DMS153 treated with DMSO at 0.1 percent for 48 hours (cell line): ENCODE measurements at regions not wholly inside any gene's neighbourhood (a gene's known extent, or its start where the extent isn't known, plus 50 kb on each side); places are given as distances from the start of the nearest gene placed in this dataset.
"Not testable (repeated sequence)": the region's sequence is repeated elsewhere in the genome, so short reads cannot be mapped to it uniquely, and the experiment has no call there.

ENCODE experiments used
- DNase-seq: peaks from one replicate; lab custom pipeline; 2025; ENCODE audit not compliant: unreplicated experiment; lab: John Stamatoyannopoulos, UW

DNA sequence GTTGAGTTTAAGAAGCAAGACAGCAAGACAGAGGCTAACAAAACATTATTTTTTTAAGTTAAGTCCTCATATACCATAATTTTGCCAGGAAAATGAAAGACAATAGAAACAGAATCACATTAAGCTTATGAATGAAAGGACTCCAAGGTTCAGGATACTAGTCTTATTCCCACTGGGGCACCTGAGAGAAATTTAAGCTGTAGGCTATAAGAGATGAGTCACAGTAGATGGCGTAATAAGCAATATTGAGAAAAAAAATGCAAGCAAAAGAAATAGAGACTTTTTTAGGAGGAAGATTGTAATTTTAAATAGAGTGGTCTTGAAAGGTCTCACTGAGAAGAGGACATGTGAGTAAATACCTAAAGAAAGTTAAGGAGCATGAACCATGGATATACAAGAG, 57.1 kb upstream of the KIF2B start:
- no peak for DNase-seq

- DNase-seq, result no peak
These were observed 57.6 kb upstream of the KIF2B start for GRCh38 chr17:53765129-53765528.

DNA sequence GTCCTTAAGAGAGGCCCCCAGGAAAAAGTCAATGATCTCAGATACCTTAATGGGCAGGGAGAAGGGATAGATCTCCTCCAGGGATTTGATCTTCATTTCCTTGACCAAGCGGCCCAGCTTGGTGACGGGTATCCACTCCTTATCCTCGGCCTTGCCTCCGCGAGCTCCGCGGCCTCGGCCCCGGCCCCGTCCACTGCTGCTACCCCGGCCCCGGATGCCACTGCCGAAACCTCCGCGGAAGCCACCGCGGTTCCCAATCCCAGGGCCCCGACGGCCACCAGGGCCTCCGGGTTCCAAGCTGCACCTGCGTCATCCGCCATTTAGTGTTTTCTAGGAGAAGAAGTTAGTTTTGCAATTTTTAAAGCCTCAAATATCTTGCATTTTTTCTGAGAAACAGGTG, 65.2 kb upstream of the KIF2B start:
- DNase-seq, result no peak

DNA sequence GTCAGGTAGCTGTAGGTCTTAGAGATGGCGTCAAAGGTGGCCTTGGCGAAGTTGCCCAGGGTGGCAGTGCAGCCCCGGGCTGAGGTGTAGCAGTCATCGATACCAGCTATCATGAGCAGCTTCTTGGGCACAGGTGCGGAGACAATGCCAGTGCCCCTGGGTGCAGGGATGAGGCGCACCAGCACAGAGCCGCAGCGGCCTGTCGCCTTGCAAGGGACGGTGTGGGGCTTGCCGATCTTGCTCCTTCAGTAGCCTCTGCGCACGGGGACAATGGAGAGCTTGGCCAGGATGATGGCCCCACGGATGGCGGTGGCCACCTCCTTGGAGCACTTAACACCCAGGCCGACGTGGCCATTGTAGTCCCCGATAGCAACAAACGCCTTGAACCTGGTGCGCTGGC, 65.6 kb upstream of the KIF2B start:
- not testable (repeated sequence) for DNase-seq

DNA sequence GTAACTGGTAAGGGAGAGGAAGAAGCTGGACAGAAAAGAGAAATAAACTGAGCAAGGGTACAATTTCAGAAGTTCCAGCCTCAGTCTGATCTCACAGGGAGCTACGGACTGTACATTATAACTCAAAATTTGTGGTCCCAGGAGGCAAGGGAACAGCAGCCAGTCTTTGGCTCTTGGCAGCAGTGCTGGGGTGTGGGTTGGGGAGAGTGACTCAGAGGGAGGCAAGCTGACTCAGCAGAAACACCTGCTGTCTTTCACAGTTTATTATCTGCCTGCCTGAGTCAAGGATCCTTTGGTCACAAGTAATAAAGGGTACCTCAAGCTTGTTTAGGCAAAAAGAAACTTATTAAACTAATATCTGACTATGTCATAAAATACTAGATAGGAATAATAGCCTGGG, 73.5 kb upstream of the KIF2B start:
- no peak for DNase-seq

GRCh38 chr17:53748159-53748820, 74.4 kb upstream of the KIF2B start:
- DNase-seq, result not testable (repeated sequence)

DNA sequence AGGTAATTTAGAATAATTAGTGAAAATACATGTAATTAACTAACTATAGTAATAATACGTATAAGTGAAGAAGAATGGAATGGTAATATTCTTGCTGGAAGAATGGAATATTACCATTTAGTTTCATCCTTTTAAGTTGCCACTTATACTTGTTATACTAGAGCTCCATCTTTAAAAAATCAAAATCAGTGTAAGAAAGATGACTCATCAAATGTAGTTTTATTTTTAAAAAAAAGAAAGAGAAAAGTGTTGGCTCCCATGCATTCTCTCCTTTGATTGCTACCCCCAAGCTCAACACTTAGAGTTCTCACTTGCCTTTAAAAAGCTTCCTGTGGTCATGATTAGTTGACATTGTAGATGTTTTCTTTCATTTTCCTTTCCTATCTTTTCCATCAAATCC, 82.4 kb upstream of the KIF2B start:
- no peak for DNase-seq

DNA sequence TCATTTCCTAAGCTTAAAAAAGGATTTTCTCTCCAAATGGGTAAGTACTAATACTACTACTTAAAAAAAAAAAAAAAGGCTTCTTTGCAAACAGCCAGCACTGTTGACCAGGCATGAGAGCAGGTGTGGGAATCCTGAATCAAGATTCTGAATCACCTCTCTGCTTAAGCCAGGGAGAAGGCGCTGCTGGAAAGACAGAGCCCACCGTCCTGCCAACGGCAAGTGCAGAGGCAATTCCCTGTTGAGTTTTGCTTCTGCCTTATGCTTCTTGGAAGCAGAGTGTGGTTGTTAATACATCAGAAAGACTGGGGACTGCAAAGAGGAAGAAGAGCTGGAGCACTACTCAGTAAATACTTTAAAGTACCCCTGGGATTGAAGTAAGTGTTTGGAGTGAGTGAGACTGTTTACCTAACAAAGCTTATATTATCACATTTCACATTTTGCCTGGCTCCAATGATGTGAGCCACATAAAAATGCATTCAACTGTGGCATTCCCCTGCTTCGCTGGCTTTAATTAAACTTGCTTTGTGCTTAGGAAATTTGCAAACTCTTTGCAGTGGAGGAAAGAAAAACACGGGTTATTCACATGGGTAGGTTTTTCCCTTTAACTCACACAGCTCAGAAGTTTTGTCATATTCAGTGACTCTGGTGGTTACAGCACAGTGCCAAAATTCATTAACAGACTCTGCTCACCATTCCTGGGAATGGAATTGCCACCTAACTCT, 86.0 kb upstream of the KIF2B start:
- no peak for DNase-seq

DNA sequence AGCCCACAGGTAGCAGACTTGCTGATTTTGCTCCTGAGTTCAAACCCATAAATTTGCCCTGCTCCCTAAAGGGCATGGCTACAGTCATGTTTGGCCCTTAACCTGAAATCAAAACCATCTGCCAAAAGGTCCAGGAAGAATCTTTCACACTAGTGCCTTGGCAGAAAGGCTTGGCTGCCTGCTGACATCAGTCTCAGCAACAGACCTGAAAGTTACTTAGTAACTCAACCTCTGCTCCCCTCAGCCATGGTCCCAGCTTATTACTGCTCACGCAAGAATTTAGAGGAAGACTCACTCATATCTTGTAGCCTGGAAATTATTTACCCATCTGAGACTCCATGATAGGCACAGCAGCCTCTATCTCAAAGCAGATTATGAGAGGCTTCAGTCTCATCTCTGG, 98.0 kb upstream of the KIF2B start:
- no peak for DNase-seq

DNA sequence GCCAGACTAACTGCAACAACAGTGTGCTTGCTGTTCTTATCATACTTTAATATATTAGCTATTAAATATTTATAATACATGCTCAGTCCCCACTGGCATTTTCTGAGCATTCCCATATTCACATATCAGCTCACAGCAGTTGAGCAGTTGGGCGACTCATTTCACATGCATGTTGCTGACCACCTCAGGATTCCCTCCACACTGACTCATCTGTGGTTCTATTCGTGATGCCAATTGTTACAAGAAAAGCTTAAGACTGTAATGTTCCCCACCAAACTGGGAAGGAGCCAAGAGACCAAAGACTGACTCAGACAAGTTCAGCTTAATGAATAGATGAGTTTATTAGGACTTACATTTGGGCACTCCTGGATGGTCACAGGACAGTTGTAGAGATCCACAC, 100.3 kb upstream of the KIF2B start:
- DNase-seq, result no peak

DNA sequence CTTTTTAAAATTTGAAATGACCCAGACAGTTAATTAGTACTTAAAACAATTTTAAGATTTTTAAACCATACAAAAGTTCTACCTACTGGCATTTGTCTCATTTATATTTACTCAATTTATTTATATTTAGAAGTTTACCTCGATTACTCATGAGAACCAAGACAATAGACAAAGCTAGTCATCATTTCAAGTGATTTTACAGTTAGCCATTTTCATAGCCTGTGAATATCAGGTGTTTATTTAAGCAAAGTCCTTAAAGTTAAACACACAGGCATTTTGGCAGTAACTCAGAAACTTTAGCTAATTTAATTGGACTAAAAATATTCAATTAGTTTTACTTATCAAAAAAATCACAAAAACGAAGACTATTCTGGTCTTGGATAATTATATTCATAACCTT, 101.6 kb upstream of the KIF2B start:
- no peak for DNase-seq

DNA sequence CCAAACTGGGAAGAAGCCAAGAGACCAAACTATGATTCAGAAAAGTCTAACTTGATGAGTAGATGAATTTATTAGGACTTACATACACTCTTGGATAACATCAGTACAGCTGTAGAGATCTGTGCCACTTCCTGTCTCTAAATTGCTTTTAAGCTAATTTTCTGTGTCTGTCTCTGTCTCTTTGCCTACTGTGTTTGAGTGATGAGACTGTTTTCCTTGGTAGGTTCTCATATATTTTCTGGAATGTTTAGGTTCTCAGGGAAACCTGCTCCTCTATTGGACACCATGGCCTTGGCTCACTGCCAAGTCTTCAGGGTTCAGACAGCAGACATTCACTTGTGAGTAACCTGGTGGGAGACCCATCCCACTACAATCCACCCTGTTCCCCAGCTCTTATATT, 103.5 kb upstream of the KIF2B start:
- DNase-seq, result no peak

- DNase-seq, result no peak
These were observed 115.2 kb upstream of the KIF2B start for GRCh38 chr17:53707566-53707965.

GRCh38 chr17:53696286-53696685, 126.4 kb upstream of the KIF2B start:
- DNase-seq, result no peak

GRCh38 chr17:53687324-53687723, 135.4 kb upstream of the KIF2B start:
- no peak for DNase-seq

- no peak for DNase-seq
These were observed 142.0 kb upstream of the KIF2B start for GRCh38 chr17:53680745-53681144.

- DNase-seq, result no peak
These were observed 153.9 kb upstream of the KIF2B start for GRCh38 chr17:53668854-53669253.

GRCh38 chr17:53662608-53663007, 160.1 kb upstream of the KIF2B start:
- DNase-seq, result no peak

DNA sequence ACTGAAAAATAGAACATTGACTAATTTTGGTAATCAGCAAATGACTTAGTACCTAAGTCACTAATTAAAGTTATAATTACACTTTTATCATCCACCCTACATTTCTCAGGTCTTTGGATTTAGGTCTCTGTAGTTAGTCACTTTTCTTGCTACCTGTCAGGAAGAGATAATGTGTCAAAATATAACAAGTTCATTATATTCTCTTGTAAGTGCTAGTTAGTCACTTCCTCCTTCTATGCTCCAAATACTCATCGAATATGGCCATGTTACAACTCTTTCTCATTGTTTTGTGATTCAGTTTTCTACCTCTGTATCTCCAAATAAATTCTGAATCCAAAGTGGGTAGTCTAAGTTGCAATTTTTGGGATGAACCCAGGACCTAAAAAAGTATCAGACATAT, 163.5 kb upstream of the KIF2B start:
- DNase-seq, result no peak

DNA sequence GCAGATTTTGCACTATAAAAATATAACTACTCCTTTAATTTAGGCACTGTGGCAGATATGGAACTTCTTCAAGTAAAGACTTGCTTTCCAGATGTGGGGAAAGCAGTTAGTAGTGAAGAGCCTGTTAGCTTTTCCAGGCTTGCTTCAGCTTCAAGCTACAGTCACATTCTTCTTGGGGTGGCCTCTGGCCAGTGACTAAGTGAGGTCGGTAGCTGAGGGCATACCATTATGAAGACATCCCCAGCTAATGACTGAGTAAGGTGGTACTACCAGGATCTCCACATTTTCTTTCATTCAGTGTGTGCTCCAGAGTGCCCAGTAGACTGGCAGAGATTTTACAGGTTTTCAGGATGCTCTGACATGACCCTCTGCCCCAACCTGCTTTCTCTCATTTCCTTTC, 167.1 kb upstream of the KIF2B start:
- DNase-seq, result no peak

DNA sequence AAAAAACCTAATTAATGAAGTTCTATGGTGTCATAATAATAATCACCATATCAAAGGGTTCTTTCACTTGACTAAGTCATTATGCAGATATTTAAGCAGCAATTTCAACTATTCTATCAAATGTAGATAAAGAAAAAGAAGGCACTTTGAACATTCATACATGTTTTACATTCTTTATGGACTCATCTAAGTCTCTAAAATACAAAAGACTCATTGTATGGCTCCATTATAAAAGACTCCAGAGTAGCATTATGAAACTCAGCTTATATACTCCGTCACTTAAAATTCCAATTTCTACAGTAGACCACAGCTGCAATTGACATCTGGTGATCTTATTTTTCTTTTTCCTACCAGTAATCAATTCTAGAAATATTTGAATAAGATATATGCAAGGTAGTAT, 173.5 kb upstream of the KIF2B start:
- DNase-seq, result no peak

- DNase-seq, result no peak
These were observed 175.9 kb upstream of the KIF2B start for GRCh38 chr17:53646835-53647234.

DNA sequence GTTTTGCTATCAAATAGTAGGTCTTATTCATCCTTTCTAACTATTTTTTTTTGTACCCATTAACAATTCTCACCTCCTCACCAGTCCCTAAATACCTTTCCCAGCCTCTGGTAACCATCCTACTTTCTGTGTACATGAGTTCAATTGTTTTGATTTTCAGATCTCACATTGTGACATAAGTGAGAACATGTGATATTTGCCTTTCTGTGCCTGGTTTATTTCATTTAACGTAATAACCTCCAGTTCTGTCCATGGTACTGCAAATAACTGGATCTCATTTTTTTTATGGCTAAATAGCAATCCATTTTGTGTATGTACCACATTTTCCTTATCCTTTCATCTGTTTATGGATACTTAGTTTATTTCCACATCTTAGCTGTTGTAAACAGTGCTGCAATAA, 181.9 kb upstream of the KIF2B start:
- DNase-seq, result no peak
